ENCODE measurements at regions not wholly inside any gene's neighbourhood (a gene's known extent, or its start where the extent isn't known, plus 50 kb on each side); places are given as distances from the start of the nearest gene placed in this dataset.

- intact Hi-C loops (cut with micrococcal nuclease) = no loop called here
- H3K4me3 Mint-ChIP-seq = no peak overlapping the region
- no peaks in the 10 kb centered on the region for H3K36me3 Mint-ChIP-seq (ENCODE audit: low read depth)
- TF ChIP-seq CTCF (IDR thresholded peaks at IDR 0.05) = no peak
- H3K4me1 Mint-ChIP-seq (ENCODE audit: low read depth) = no peaks in the 10 kb centered on the region
- H3K27me3 Mint-ChIP-seq = no peaks in the 10 kb centered on the region
- no peaks in the 10 kb centered on the region for H3K9me3 Mint-ChIP-seq
- ATAC-seq (no peak), DNase-seq (no peak)
- ChIA-PET POLR2A (no interaction called here), CTCF (no interaction called here)
- H3K27ac Mint-ChIP-seq = no peak overlapping the region
Observed at GRCh38 chrX:39603230-39603629, 494.5 kb downstream of the BCOR start.

GRCh38 chrX:39605183-39605582 lies 492.6 kb downstream of the BCOR start:
- Mint-ChIP-seq H3K27me3 (no peaks in the 10 kb centered on the region), H3K4me1 (ENCODE audit: low read depth) (no peaks in the 10 kb centered on the region), H3K4me3 (no peak overlapping the region), H3K9me3 (no peaks in the 10 kb centered on the region), H3K27ac (no peak overlapping the region), H3K36me3 (ENCODE audit: low read depth) (no peaks in the 10 kb centered on the region)
- ChIA-PET POLR2A (no interaction called here), CTCF (no interaction called here)
- TF ChIP-seq CTCF (IDR thresholded peaks at IDR 0.05) = no peak
- intact Hi-C loops (cut with micrococcal nuclease) = no loop called here
- no peak for ATAC-seq
- DNase-seq = no peak

GRCh38 chrX:39605866-39606265 lies 491.9 kb downstream of the BCOR start:
- Mint-ChIP-seq H3K27ac (no peak overlapping the region), H3K36me3 (ENCODE audit: low read depth) (no peaks in the 10 kb centered on the region), H3K27me3 (no peaks in the 10 kb centered on the region), H3K4me1 (ENCODE audit: low read depth) (no peaks in the 10 kb centered on the region), H3K9me3 (no peaks in the 10 kb centered on the region), H3K4me3 (no peak overlapping the region)
- DNase-seq (no peak), ATAC-seq (no peak)
- no peak for TF ChIP-seq CTCF (IDR thresholded peaks at IDR 0.05)
- CTCF ChIA-PET = no interaction called here
- intact Hi-C loops (cut with micrococcal nuclease) = no loop called here
- POLR2A ChIA-PET = no interaction called here

- intact Hi-C loops (cut with micrococcal nuclease) = loop anchor here (10.0 kb wide), 1 partner anchor 565 kb away; no protein-coding TSS in a partner anchor
- Mint-ChIP-seq H3K4me1 (ENCODE audit: low read depth) (peaks cover 21% of the 10 kb centered on the region), H3K36me3 (ENCODE audit: low read depth) (no peaks in the 10 kb centered on the region), H3K9me3 (no peaks in the 10 kb centered on the region), H3K27ac (no peak overlapping the region), H3K27me3 (no peaks in the 10 kb centered on the region), H3K4me3 (no peak overlapping the region)
- no peak for DNase-seq
- no peak for ATAC-seq
- ChIA-PET POLR2A (no interaction called here), CTCF (no interaction called here)
- TF ChIP-seq CTCF (IDR thresholded peaks at IDR 0.05) = no peak
Observed at GRCh38 chrX:39609941-39610340, 487.8 kb downstream of the BCOR start.

- intact Hi-C loops (cut with micrococcal nuclease) = loop anchor here (10.0 kb wide), 1 partner anchor 563 kb away; no protein-coding TSS in a partner anchor
- Mint-ChIP-seq H3K4me1 (ENCODE audit: low read depth) (peaks cover 31% of the 10 kb centered on the region), H3K9me3 (no peaks in the 10 kb centered on the region), H3K36me3 (ENCODE audit: low read depth) (no peaks in the 10 kb centered on the region), H3K27me3 (no peaks in the 10 kb centered on the region), H3K4me3 (no peak overlapping the region), H3K27ac (no peak overlapping the region)
- ChIA-PET CTCF (no interaction called here), POLR2A (interaction anchor here (1.0 kb wide), 1 partner anchor 13 kb away, joined by 3 read pairs; no protein-coding TSS in a partner anchor)
- no peak for DNase-seq
- TF ChIP-seq CTCF (IDR thresholded peaks at IDR 0.05) = no peak
- ATAC-seq = no peak
Observed at GRCh38 chrX:39611468-39611867, 486.3 kb downstream of the BCOR start.
